Spleen (tissue), 11 donors: ENCODE measurements at regions not wholly inside any gene's neighbourhood (a gene's known extent, or its start where the extent isn't known, plus 50 kb on each side); places are given as distances from the start of the nearest gene placed in this dataset.

ENCODE experiments used
- DNase-seq: peaks from one replicate; pipeline ENCODE4 v3.0.0-alpha.2; 2020
- H3K27ac ChIP-seq, 8 donors: fragments of 200-600 bp; sonication (generic) in 7 of 8; 1 replicate in 4 of 8; 2 replicates in 4 of 8; pipeline versions ENCODE4 v1.5.0 to v1.8.0; 2016 to 2021; ENCODE audit warnings: inconsistent platforms in 4 of 8, mild to moderate bottlenecking in 4 of 8, moderate library complexity in 1 of 8
- H3K27me3 ChIP-seq, 7 donors: fragments of 200-600 bp; sonication (generic) in 6 of 7; replicated peaks in 1 of 7; 1 replicate in 4 of 7; 2 replicates in 3 of 7; pipeline versions ENCODE4 v1.5.0 to v1.8.0; 2016 to 2021; ENCODE audit warnings: inconsistent platforms in 3 of 7, mild to moderate bottlenecking in 1 of 7
- H3K36me3 ChIP-seq, 6 donors: fragments of 200-600 bp; sonication (generic) in 5 of 6; 1 replicate in 4 of 6; 2 replicates in 2 of 6; pipeline versions ENCODE4 v1.5.0 to v1.8.0; 2016 to 2021; ENCODE audit warnings: inconsistent platforms in 2 of 6
- H3K4me1 ChIP-seq, 6 donors: fragments of 200-600 bp; sonication (generic) in 5 of 6; 1 replicate in 3 of 6; 2 replicates in 3 of 6; pipeline versions ENCODE4 v1.5.0 to v1.8.0; 2016 to 2021; ENCODE audit warnings: inconsistent platforms in 3 of 6
- H3K4me3 ChIP-seq, 8 donors: fragments of 200-600 bp; sonication (generic) in 7 of 8; 1 replicate in 4 of 8; 2 replicates in 4 of 8; pipeline versions ENCODE4 v1.5.0 to v1.8.0; 2016 to 2021; ENCODE audit warnings: inconsistent platforms in 4 of 8, mild to moderate bottlenecking in 4 of 8, moderate library complexity in 2 of 8
- H3K9me3 ChIP-seq, 8 donors: fragments of 200-600 bp; sonication (generic) in 7 of 8; 1 replicate in 4 of 8; 2 replicates in 4 of 8; pipeline versions ENCODE4 v1.5.0 to v1.8.0; 2016 to 2021; ENCODE audit warnings: inconsistent platforms in 4 of 8
- POLR2A ChIP-seq, 3 donors: fragments of 450-650 bp; IDR thresholded peaks; one replicate each; pipeline ENCODE4 v1.5.1; 2017; ENCODE audit warnings: antibody characterized with exemption in 3 of 3, mild to moderate bottlenecking in 1 of 3
- POLR2AphosphoS5 ChIP-seq, 3 donors: sonication (generic); formaldehyde crosslinking; IDR thresholded peaks; one replicate each; pipeline ENCODE4 v1.5.1; 2017; ENCODE audit warnings: antibody characterized with exemption in 3 of 3
- WGBS, 5 donors: extraction: QIAGEN DNeasy Blood & Tissue Kit in 3 of 5; methylation state at CpG; one replicate each; pipeline versions ENCODE4 v1.1.5 to v1.1.7; 2013 to 2018; 5-methylcytosine and 5-hydroxymethylcytosine counted together
- intact Hi-C: fragments of 100-400 bp; cut with DNase I; formaldehyde crosslinking; loops from one replicate; pipeline ENCODE4 v1.15.0; 2023; ENCODE audit warnings: low total_unique reads
- TF ChIP-seq, protein P1 (sequence below), 11 experiments: fragments of 200-600 bp in 7 of 11; fragments of 450-650 bp in 4 of 11; sonication (generic) in 4 of 11; IDR thresholded peaks in 8 of 11; conservative IDR thresholded peaks in 3 of 11; 1 replicate in 7 of 11; 2 replicates in 4 of 11; pipeline versions ENCODE4 v1.4.0 to v1.8.0; 2016 to 2021; ENCODE audit warnings: antibody characterized with exemption in 11 of 11, inconsistent platforms in 4 of 11, mild to moderate bottlenecking in 1 of 11
- donor health status: healthy with polysubstance abuse.
- donor health status: DM: no; HTN: no; CAD: no; lungs with moderate emphysema.
- donor health status: DM: no; HTN: no; CAD: no.
- donor health status: Bipolar disorder and iron deficiency.
- donor health status: healthy.
- donor health status: DM: no; HTN: no; CAD: no.
- donor health status: DM: yes; HTN: yes; CAD: no.

DNA sequence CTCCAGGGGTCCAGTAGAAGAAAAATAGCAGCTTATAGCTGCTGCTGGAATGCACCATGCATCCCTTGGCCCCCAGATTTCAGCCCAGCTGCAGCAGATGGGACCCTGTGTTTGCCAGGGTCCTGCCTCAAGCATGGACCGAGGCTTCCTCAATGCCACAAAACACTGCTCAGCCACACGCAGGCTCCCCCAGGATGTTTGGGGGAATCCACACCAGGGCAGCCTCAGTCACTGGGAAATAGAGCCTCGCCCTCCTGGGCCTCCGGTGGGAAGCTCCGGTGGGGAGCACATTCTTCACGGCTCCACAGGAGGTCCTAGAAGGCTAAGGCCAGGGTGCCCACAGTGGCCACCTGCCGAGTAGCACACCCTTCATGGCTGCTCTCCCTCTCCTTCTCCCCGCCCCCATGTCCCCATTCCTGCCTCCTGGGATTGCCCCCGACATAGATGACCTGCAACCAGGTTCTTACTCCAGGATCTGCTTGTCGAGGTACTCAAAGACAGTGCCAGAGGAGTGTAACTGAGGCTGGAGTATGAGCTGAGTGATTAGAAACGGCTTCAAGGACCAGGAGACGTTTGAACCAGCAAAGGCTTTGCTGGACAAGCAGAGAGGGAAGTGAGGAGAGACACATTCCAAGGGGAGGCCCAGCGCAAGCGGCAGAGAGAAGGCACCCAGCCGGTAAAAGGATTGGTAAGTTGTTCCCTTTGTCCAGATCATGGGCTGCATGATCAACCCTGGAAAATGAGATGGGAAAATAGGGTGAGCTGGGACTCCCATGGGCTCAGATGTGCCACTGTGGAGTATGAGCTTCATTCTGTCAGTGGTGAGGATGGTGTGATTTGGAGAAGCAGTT lies 110.7 kb upstream of the UQCRFS1 start:
- 71 to 78% (median 77%) methylated on average over 14 to 15 of the region's 15 CpGs for WGBS, 5 donors

DNA sequence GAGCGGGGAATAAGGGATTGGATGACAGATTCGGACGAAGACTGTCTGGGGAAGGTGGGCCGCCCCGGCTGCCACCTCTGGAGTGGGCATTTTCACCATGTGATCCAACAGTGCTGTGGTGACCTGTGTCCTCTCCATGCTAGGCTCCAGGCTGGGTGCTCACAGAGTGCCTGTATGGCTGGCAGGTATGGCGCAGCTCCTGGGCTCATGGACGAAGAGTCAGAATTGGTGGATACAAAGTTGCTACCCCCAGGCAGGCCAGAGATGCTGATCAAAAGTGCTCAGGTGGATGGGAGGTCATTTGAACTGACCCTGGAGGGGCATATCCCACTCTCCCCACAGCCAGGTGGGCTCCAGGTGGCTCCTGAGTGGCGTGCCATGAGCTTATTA lies 111.3 kb upstream of the UQCRFS1 start:
- Histone ChIP-seq H3K9me3 (peaks cover 0 to 14% (median 0%) of the 10 kb centered on the region in 8 donors), H3K4me1 (no peaks in the 10 kb centered on the region), H3K27me3 (peaks cover 0 to 20% (median 0%) of the 10 kb centered on the region in 7 donors), H3K36me3 (no peaks in the 10 kb centered on the region), H3K4me3 (no peak overlapping the region), H3K27ac (no peak overlapping the region)
- WGBS, 5 donors: 86 to 91% (median 89%) methylated on average over 7 to 8 of the region's 8 CpGs
- TF ChIP-seq POLR2A (IDR thresholded peaks at IDR 0.05): no peak
- TF ChIP-seq POLR2AphosphoS5 (IDR thresholded peaks at IDR 0.05): no peak
- TF ChIP-seq, protein P1, sequence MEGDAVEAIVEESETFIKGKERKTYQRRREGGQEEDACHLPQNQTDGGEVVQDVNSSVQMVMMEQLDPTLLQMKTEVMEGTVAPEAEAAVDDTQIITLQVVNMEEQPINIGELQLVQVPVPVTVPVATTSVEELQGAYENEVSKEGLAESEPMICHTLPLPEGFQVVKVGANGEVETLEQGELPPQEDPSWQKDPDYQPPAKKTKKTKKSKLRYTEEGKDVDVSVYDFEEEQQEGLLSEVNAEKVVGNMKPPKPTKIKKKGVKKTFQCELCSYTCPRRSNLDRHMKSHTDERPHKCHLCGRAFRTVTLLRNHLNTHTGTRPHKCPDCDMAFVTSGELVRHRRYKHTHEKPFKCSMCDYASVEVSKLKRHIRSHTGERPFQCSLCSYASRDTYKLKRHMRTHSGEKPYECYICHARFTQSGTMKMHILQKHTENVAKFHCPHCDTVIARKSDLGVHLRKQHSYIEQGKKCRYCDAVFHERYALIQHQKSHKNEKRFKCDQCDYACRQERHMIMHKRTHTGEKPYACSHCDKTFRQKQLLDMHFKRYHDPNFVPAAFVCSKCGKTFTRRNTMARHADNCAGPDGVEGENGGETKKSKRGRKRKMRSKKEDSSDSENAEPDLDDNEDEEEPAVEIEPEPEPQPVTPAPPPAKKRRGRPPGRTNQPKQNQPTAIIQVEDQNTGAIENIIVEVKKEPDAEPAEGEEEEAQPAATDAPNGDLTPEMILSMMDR (IDR thresholded peaks at IDR 0.05 in 8 of 11, conservative IDR thresholded peaks at IDR 0.05 in 3 of 11): no peak
- intact Hi-C loops: no loop called here
- DNase-seq: no peak

More for the DNA sequence above, 110.7 kb upstream of the UQCRFS1 start:
- Histone ChIP-seq H3K27ac (no peak overlapping the region), H3K4me1 (no peaks in the 10 kb centered on the region), H3K36me3 (no peaks in the 10 kb centered on the region), H3K4me3 (no peak overlapping the region), H3K9me3 (peaks cover 0 to 8% (median 0%) of the 10 kb centered on the region in 8 donors), H3K27me3 (peaks cover 0 to 20% (median 0%) of the 10 kb centered on the region in 7 donors)
- TF ChIP-seq, protein P1 (IDR thresholded peaks at IDR 0.05 in 8 of 11, conservative IDR thresholded peaks at IDR 0.05 in 3 of 11): no peak
- TF ChIP-seq POLR2AphosphoS5 (IDR thresholded peaks at IDR 0.05): no peak
- TF ChIP-seq POLR2A (IDR thresholded peaks at IDR 0.05): no peak
- no peak for DNase-seq
- intact Hi-C loops: no loop called here

DNA sequence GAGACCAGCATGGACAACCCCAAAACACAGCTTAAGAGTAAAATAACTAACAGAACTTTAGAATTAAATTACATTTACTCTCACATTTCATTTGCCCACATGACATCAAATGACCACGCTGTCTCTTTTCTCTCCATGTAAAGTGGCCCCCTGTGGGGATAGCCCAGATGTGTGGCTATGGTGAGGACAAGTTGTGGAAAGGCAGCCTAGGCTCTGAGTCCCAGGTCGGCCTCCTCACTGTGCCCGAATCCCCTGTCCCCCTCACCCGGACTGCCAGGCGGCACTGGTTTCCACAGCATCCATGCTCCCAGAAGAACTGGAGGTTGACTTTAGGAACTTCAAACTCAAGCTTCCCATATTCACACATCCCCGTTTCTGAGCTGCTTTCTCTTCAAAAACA lies 111.8 kb upstream of the UQCRFS1 start:
- no peak for TF ChIP-seq POLR2A (IDR thresholded peaks at IDR 0.05)
- TF ChIP-seq, protein P1 (IDR thresholded peaks at IDR 0.05 in 8 of 11, conservative IDR thresholded peaks at IDR 0.05 in 3 of 11): no peak
- no peak for TF ChIP-seq POLR2AphosphoS5 (IDR thresholded peaks at IDR 0.05)
- H3K27me3 ChIP-seq: peaks cover 0 to 20% (median 0%) of the 10 kb centered on the region in 7 donors
- H3K36me3 ChIP-seq: no peaks in the 10 kb centered on the region
- DNase-seq: no peak
- no peak overlapping the region for H3K4me3 ChIP-seq
- WGBS, 5 donors: 72 to 81% (median 80%) methylated on average over 6 of the region's 6 CpGs
- H3K27ac ChIP-seq: no peak overlapping the region
- H3K4me1 ChIP-seq: no peaks in the 10 kb centered on the region
- intact Hi-C loops: no loop called here
- peaks cover 0 to 18% (median 0%) of the 10 kb centered on the region in 8 donors for H3K9me3 ChIP-seq

DNA sequence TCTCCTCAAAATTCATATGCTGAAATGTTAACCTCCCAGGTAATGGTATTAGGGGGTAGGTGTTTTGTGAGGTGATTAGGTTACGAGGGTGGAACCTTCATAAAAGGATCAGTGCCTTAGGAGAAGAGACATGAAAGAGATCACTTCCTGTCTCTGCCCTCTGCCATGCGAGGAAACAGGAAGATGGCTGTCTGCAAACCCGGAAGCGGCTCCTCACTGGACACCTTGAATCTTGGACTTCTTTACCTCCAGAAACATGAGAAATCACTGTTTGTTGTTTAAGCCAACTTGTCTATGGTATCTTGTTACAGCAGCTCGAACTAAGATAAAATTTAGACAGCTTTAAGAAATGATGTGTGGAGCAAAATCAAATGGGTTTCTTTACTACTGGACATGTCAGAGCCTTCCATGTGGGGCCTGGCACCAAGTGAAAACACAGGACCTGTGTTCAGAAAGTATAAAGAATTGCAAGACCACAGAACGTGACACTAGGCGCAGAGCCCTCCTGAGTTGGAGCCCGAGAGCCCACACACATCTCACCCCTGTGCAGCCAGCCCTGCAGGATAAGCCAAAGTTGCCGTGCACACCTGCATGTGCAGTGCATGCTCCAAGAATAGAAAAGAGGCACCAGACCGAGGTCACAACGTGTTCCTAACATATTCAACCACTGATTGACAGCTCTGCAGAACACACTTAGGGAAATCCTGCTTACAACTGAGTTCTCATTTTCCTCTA lies 112.5 kb upstream of the UQCRFS1 start:
- Histone ChIP-seq H3K4me1 (no peaks in the 10 kb centered on the region), H3K9me3 (peaks cover 0 to 25% (median 0%) of the 10 kb centered on the region in 8 donors), H3K27me3 (peaks cover 0 to 20% (median 0%) of the 10 kb centered on the region in 7 donors), H3K36me3 (no peaks in the 10 kb centered on the region), H3K27ac (no peak overlapping the region), H3K4me3 (no peak overlapping the region)
- intact Hi-C loops: no loop called here
- TF ChIP-seq, protein P1 (IDR thresholded peaks at IDR 0.05 in 8 of 11, conservative IDR thresholded peaks at IDR 0.05 in 3 of 11): no peak
- no peak for TF ChIP-seq POLR2A (IDR thresholded peaks at IDR 0.05)
- TF ChIP-seq POLR2AphosphoS5 (IDR thresholded peaks at IDR 0.05): no peak
- DNase-seq: no peak
- 59 to 65% (median 63%) methylated on average over 11 of the region's 11 CpGs for WGBS, 5 donors
